ENCODE measurements at regions not wholly inside any gene's neighbourhood (a gene's known extent, or its start where the extent isn't known, plus 50 kb on each side); places are given as distances from the start of the nearest gene placed in this dataset.

DNA sequence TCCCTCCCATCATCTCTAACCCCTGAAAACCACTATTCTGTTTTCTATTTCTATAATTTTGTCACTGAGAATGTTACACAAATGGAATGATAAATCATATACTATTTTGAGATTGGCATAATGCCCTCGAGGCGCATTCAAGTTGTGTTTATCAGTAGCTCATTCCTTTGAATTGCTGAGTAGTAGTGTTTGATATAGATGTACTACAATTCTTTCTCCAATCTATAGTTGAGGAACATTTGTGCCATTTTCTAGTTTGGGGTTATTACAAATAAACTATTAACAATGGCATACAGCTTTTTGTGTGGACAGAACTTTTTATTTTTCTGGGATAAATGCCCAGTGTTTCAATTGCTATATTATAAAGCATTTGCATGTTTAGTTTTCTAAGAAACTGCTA, 86.0 kb downstream of the CCR1 start:
- Histone ChIP-seq H3K27ac (replicated peaks) (no peak overlapping the region), H3K9me3 (replicated peaks) (no peaks in the 10 kb centered on the region), H3K27me3 (ENCODE audit: low read depth) (peaks cover 25% of the 10 kb centered on the region), H3K4me3 (no peak overlapping the region), H3K36me3 (no peaks in the 10 kb centered on the region), H3K4me1 (no peaks in the 10 kb centered on the region)
- DNase-seq: no peak
- TF ChIP-seq CTCF (IDR thresholded peaks at IDR 0.05; ENCODE audit: borderline replicate concordance): no peak
- intact Hi-C loops (cut with micrococcal nuclease): no loop called here

GRCh38 chr3:46120983-46121382, 87.1 kb downstream of the CCR1 start:
- Histone ChIP-seq H3K4me1 (no peaks in the 10 kb centered on the region), H3K36me3 (no peaks in the 10 kb centered on the region), H3K27ac (replicated peaks) (no peak overlapping the region), H3K9me3 (replicated peaks) (no peaks in the 10 kb centered on the region), H3K4me3 (no peak overlapping the region), H3K27me3 (ENCODE audit: low read depth) (peaks cover 25% of the 10 kb centered on the region)
- no peak for TF ChIP-seq CTCF (IDR thresholded peaks at IDR 0.05; ENCODE audit: borderline replicate concordance)
- intact Hi-C loops (cut with micrococcal nuclease): no loop called here
- DNase-seq: no peak

DNA sequence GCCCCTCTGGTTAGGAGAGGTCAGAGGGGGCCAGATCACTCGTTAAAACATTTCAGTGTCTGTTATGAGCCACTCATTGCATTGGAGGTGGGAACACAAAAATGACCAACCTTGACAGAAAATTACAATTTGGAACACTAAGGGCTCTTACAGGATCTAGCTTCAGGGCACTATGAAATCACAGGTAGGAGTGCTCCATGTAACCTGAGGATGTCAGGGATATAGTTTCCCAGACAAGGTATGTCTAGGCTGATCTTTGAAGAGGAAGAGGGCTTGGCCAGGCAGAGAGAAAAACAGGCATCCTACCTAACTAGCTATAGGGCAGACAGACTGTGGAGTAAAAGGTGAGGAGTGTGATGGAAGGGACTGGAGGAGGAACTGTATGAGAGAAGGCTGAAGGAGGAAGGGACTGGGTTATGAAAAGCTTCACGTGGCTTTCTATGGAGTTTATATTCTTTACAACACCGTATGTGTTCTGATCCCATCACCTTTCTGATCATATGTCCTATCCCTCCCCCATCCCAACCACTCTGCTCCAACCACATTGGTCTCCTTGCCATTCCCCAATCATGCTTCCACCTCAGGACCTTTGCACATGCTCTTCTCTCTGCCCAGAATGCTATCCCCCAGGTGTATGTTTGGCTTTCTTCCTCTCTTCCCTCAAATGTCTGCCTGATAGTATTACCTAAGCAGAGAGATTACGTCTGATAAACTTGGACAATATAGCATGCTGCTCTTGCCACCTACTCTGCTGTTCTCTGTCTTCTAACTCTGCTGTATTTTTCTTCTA, 88.2 kb downstream of the CCR1 start:
- no peak overlapping the region for H3K27ac ChIP-seq (replicated peaks)
- no peak for TF ChIP-seq CTCF (IDR thresholded peaks at IDR 0.05; ENCODE audit: borderline replicate concordance)
- DNase-seq: no peak
- no peaks in the 10 kb centered on the region for H3K36me3 ChIP-seq
- H3K4me3 ChIP-seq: no peak overlapping the region
- no peaks in the 10 kb centered on the region for H3K4me1 ChIP-seq
- H3K27me3 ChIP-seq (ENCODE audit: low read depth): peaks cover 20% of the 10 kb centered on the region
- no peaks in the 10 kb centered on the region for H3K9me3 ChIP-seq (replicated peaks)
- intact Hi-C loops (cut with micrococcal nuclease): no loop called here

GRCh38 chr3:46119253-46119652, 88.9 kb downstream of the CCR1 start:
- intact Hi-C loops (cut with micrococcal nuclease): no loop called here
- no peak for DNase-seq
- Histone ChIP-seq H3K4me1 (no peaks in the 10 kb centered on the region), H3K27me3 (ENCODE audit: low read depth) (peaks cover 15% of the 10 kb centered on the region), H3K36me3 (no peaks in the 10 kb centered on the region), H3K4me3 (no peak overlapping the region), H3K9me3 (replicated peaks) (no peaks in the 10 kb centered on the region), H3K27ac (replicated peaks) (no peak overlapping the region)
- no peak for TF ChIP-seq CTCF (IDR thresholded peaks at IDR 0.05; ENCODE audit: borderline replicate concordance)

DNA sequence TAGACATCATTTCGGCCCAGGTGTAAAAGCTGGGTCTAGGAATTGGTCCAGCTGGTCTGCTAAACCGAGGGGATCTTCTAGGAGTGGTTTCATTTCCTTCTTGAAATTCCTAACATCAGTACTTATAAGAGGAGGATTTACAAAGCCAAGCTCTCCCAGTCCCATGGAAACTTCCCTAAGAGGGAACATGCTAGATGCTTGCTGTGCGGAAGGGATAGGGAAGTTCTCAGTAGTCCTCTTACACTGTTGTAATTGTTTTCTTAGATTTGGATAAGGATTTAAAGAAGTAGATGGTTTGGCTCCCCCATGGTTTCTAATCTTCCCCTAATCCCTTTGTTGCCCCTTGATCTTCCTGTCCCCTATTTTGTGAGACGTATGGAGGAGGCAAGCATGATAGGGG, 89.7 kb upstream of the XCR1 start:
- Histone ChIP-seq H3K4me1 (no peaks in the 10 kb centered on the region), H3K27ac (replicated peaks) (no peak overlapping the region), H3K27me3 (ENCODE audit: low read depth) (peaks cover 15% of the 10 kb centered on the region), H3K4me3 (no peak overlapping the region), H3K9me3 (replicated peaks) (no peaks in the 10 kb centered on the region), H3K36me3 (no peaks in the 10 kb centered on the region)
- intact Hi-C loops (cut with micrococcal nuclease): no loop called here
- DNase-seq: no peak
- no peak for TF ChIP-seq CTCF (IDR thresholded peaks at IDR 0.05; ENCODE audit: borderline replicate concordance)

All from left ventricle myocardium inferior (tissue), 1 donor.